ENCODE measurements at regions not wholly inside any gene's neighbourhood (a gene's known extent, or its start where the extent isn't known, plus 50 kb on each side); places are given as distances from the start of the nearest gene placed in this dataset.

DNA sequence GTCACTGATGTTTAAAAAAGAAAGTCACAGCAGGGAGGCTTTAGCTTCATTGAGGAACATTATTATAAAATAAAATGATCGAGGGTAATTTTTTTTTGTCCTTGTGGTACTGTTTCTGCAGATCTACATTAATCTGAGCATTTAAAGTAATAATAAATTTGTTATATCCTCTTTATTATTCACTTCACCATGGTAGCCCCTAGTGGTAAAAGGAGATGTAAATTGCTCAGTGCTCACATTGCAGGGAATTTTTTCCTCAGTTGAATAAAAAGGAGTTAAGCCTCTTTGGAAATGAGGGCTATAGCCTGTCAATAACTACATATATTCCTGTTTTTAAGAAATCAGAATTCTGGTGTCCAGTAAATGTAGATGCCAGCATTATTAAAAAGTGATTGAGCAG, 99.7 kb upstream of the VPREB1 start:
- DNase-seq: no peak

DNA sequence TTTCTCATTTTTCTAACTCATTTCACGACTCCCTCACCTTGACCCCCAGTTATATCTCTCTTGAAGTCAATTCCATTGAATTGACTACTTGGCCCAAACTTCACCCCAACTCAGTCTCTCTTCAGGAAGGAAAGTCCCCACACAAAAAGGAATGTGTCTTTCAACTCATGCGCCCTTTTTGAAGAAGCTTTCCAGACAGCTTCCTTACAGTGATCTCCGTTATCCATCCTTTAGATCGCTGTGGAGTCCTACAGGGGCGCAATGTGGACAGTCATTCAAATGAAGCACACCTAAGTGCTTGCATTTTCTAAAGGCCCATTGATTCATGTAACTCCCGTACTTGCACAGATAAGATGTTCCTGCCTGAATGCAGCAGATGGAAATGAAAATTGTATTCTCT, 101.1 kb upstream of the VPREB1 start:
- no peak for DNase-seq

DNA sequence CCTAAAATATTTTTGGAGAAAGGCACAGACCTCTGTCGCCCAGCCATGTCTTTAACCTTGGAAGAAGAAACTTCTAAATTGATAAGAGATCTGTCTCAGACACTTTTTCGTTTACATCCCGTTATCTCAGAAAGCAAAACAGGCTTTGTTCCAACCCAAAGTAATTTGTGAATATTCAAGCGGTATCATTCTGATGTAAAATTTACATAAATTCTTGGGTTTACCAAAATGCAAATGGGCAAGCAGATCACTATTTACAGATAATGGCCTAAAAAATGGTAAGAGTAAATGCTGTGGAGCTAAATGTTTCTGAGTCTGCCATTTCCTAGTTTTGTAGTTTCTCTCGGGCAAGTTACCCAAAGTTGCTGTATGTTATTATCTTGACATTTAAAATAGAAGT, 101.9 kb upstream of the VPREB1 start:
- no peak for DNase-seq

DNA sequence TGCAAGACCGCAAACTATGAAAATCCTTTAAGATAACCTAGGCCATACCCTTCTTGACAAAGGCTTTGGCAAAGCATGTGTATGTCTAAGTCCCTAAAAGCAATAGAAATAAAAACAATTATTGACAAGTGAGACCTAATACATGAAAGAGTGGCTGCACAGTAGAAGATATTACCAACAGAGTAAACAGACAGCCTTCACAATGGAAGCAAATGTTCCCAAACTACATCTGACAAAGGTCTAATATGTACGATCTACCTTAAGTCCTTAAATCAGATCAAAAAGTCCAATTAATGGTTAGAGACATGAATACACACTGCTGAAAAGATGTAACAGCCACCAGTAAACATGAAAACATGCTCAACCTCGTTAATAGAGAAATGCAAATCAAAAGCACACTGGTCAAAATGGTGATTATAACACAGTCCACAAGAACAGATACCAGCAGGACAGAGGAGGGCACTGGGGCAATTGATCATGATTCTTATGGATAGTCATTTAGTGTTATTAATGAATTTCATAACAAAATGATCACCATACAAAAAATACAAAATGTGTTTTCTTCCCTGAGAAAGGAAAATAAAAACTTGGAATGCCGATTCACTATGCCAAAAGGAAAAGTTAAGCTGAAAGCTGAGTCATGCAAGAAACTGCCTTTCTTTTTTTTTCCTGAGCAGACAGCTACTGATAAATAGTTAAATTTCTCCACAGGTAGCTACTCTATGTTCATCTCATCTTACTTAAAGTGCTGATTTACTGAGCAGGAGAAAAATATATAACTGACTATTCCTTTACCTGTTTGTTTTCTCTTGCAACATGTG, 102.6 kb upstream of the VPREB1 start:
- DNase-seq: no peak

DNA sequence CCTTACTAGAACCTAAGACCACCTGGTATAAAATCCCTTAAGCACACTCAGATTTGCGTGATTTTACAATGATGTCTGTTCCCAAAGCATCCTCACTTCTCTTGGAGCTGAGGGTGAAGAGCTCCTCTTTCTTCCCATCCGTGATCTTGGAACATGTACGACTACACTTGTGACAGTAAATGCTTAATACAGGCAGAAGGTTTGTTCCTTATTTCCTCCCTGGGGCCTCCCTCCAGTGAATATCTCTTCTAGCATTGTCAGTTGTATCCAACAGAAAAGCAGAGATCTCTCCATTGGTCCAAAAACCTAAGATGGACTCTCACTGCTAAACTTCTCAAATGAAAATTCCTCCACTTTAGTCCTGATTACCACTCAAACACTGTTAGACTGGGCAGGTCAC, 103.6 kb upstream of the VPREB1 start:
- no peak for DNase-seq

DNA sequence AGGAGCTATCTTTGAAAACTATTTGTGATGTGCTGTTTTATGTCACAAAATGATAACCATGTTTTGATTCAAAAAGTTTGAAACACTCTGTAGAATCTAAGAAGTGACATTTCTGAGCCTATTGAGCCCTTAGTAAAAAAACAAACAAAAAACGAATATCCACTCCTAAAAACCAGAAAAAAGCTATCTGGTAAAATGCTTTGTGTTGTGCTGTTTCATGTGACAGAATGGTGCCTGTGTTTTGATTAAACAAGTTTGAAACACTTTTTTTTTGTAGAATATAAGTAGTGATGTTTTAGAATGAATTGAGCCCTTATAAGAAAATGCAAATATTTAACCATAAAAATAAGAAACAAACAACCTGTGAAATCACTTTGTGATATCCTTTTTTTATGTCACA, 105.2 kb upstream of the VPREB1 start:
- DNase-seq: no peak

DNA sequence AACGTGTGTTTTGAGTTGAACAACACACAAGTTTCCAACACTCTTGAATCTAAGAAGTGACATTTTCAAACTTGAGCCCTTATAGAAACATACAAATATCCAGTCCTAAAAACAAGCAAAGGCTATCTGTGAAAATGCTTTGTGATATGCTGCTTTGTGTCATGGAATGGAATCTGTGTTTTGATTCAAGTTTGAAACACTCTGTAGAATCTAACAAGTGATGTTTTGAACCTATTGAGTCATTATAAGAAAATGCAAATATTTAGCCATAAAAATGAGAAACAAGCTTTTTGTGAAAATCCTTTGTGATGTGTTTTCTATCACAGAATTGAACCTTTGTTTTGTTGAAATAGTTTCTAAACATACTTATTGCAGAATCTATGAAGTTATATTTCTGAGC, 105.7 kb upstream of the VPREB1 start:
- no peak for DNase-seq

DNA sequence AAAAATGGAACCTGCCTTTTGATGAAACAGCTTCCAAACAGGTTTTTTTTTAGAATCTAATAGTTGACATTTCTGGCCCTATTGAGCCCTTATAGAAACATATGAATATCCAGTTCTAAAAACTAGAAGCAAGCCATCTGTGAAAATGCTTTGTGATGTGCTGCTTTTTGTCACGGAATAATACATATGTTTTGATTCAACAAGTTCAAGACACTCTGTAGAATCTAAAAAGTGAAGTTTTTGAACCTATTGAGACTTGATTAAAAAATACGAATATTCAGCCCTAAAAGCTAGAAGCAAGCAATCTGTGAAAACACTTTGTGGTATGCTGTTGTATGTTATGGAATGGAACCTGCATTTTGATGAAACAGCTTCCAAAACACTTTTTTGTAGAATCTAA, 106.7 kb upstream of the VPREB1 start:
- no peak for DNase-seq

DNA sequence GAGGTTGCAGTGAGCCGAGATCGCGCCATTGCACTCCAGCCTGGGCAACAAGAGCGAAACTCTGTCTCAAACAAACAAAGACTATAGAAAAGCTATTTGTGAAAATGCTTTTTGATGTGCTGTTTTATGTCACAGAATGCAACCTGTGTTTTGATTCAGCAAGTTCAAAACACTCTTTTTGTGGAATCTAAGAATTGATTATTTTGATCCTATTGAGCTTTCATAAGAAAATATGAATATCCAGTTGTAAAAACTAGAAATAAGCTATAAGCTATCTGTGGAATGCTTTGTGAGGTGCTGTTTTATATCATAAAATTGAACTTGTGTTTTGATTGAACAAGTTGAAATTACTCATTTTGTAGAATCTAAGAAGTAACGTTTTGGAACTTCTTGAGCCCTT, 110.7 kb upstream of the VPREB1 start:
- DNase-seq: no peak

DNA sequence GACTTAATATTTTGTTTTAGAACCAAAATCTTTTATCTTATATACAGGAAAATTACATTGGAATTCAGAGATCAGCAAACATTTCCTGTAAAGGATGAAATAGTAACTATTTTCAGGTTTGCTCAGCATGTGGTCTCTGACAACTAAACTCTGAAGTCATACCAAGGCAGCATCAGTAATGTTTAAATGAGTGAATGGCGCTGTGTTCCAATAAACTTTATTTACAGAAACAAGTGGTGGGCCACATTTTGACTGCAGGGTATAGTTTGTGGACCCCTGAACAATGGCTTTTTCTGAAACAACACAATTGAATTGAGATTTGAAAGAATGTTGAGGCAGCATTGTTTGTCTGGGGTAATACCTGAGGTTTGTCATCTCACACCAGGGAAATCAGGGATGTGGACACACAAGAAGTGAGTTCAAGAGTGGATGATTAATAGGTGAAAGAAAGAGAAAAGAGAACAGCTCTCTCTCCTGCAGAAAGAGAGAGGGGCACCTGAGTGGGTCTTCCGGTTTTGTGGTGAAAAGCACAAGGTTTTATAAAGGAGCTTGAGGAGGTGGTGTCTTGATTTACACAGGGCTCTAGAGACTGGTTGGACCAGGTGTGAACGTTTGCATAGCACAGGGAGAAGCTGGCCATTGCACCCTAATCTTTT, 113.5 kb upstream of the VPREB1 start:
- no peak for DNase-seq

DNA sequence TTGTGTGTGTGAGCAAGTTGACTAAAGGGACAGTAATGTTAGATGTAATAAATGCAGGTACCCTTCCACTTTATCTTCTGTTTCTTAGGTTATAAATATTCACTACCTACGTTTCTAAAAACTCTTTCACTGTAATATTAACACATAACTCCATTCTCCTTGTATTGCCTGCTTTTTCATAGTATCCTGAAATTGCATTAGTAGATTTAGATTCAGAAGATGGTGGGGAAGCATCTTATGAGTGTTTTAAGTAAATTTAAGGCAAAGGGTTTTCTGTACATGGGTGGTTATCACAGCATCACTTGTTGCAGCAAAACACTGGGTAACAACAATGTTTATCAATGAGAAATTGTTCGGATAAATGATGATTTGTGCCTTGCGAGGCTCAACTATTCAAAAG, 115.2 kb upstream of the VPREB1 start:
- DNase-seq: no peak

DNA sequence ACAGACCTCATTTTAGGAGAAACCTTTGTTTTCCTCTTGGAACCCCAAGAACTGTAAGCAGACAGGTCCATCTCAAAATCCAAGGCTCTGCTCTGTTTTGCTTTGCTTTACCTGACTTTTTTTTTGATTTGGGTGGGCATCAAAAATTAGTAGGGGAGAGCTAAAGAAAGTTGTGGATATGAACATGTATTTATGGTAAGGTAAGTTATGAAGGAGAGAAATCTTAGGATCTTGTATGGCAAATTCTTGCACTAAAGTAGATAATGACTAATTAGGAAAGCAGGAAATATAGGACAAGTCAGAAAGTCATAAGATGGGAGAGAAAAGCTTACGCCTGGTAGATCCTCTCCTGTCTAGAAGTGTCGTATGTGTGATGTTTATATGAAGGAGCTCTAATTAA, 116.1 kb upstream of the VPREB1 start:
- DNase-seq: no peak

DNA sequence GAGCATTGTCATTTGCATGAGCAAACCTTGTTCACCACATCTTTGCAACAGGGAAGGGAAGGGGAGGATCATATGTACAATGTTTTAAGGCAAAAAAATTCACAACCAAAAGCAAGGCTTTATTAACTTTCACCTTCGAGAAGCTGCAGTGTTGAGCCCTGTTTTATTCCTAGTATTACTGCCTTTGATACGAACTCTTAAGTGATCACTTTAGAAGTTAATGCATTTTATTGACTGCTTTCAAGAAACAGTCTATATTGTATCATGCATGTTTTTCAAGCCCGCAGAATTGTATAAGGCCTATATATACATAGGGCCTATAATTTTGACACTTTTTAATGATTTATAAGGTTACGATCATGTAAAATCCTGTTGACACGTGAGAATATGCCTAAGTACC, 117.5 kb upstream of the VPREB1 start:
- no peak for DNase-seq

DNA sequence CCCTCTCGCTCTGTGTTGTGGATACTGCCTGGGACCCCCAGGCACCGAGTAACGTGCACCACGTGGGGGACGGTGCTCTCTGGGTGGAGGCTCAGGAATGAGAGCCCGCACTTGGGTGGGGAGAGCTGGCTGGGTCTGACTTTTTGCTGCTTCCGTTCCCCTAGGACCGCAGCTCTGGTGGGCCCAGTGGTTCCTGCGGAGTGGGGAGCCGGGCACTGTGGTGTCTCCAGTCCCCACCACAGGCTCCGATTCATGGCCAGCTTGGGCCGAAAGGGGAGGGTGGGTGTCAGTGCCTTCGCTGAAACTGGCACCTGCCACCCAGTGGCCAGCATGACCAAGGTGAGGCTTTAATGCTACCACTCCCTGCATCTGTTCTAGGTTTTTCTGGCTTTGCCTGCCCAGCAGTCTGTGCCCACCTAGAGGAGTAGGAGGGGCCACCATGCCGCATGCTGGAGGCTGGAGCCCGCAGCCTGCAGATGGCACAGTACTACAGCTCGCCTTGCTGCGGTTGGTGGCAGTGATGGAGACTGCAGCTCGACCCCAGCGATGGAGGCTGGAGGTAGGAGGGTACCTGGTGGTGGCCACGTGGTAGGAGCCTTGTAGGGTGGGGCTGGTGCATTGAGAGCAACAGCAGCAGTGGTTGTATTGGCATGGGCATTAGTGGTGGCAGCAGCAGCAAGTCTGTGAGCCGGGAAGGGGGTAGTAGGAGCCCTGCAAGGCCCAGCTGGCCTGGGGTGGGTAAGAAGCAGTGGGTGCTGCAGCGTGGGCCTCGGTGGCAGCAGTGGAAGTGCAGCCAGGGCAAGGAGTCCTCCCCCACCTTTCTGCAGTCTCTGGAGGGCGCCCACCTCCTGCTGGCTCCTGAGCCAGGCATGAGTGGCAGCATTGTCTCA, 118.8 kb upstream of the VPREB1 start:
- no peak for DNase-seq

DNA sequence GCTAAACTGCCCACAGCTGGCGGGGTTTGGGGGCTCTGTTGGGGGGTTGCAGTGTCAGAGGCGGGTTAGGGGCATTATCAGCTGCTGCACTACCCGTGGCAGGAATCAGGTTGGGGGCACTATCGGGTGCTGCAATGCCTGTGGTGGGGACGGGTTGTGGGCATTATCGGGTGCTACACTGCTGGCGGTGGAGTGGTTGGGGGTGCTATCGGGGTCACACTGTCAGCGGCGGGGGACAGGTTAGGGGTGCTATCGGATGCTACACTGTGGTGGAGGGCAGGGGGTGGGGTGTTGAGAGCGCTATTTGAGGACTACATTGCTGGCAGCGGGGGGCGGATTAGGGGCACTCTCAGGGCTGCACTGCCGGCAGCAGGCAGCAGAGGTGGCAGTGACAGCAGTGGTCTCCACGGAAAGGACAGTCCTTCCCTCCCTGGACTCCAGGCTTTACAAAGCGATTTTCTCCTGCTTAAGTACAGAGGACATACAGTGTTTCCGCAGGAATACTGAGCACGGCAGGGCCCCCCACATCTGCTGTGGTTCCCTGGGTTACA, 119.5 kb upstream of the VPREB1 start:
- DNase-seq: no peak

DNA sequence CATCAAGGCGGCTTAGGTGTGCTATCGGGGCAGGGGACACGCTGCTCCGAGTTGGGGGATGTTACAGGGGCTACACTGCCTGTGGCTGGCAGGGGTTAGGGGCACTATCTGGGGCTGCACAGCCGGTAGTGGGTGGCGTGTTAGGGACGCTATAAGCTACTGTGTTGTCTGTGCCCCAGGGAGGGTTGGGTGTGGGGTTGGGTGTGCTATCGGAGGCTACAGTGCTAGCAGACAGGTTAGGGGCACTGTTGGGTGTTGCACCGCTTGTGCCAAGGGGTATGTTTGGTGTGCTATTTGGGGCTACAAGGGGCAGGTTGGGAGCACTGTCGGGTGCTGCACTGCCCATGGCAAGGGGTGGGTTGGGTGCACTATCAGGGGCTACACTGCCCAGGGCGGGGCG, 120.2 kb upstream of the VPREB1 start:
- no peak for DNase-seq

DNA sequence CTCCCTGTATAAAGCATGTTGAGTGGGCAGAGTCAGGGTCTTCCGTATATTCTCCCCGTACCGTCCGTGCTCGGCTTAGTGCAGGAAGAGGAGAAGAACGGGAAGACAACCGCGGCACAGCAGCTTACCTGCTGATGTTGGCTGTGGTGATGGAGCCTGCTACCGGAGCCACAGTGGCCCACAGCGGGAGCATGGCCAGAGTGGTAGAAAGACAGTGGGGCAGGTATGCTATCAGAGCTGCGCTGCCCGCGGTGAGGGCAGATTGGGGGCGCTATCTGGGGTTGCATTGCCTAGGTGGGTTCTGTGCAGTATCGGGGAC, 120.7 kb upstream of the VPREB1 start:
- DNase-seq: no peak

DNA sequence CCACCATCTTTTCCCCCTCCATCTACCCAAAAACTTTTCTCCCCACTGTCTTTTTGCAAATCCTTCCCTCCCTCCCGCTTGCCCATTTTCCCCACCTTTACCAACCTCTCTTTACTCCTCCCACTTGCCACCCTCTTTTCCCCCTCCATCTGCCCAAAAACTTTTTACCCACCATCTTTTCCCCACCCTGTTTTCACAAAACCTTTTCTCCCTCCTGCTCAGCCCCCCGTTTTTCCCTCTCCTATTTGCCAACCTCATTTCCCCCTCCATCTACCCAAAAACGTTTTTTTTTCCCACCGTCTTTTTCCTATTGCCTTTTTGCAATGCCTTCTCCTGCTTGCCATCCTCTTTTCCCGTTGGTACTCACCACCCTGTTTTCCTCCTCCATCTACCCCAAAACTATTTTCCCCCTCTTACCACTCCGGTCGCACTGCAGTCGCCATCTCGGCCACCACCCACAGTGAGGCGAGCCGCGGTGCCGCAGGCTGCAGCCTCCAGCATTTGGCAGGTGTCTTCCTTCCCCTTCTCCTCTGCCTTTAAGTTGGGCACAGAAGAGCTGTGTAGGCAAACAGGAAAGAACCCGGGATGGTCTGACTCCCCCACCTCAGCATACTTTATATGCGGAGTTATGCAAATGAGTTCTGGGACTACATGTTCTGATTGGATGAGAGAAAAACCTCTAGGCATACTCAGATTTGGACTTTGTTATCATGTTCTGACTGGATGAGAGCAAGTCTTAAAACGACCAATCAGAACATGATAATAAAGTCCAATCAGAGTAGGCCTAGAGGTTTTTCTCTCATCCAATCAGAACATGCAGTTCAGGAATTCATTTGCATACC, 121.2 kb upstream of the VPREB1 start:
- DNase-seq: no peak

DNA sequence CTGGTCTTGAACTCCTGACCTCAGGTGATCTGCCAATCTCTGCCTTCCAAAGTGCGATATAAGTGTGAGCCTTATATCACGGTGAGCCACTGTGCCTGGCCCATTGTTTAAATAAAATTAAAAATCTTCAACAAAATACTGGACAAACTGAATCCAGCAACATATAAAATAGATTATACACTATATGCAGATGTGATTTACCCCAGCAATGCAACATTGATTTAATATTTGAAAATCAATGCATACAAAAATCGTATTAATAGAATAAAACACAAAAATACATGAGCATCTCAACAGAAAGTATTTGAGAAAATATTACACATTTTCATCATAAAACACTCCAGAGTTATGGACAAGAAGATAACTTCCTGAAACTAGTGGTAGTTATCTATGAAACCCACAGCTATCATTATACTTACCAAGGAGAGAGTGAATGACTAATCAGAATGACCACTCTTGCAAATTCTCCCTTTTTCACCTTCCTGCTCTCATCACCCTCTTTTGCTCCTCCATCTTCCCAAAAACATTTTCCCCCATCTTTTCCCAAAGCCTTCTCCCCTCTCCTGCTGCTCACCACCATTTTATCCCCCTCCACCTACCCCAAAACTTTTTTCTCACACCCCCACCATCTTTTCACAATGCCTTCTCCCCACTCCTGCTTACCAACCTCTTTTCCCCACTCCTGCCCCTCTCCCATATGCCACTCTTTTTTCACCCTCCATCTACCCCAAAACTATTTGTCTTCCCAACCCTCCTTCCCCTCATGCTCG, 122.1 kb upstream of the VPREB1 start:
- DNase-seq: no peak

DNA sequence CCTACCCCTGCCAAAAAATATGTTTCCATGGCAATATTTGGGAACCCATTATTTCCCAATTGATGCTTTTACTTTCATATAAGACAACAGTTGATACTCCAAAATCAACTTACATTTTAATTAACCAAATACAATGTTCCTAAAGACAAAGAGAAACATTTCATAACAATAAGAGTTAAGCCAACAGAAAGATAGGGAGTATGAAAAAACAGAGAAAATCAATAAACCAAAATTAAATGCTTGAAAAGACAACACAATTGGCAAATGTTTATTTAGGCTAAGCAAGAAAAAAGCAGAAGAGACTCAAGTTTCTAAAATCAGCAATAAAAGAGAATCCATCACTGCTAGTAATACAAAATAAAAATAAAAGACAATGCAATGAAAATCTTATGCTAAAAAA, 123.1 kb upstream of the VPREB1 start:
- DNase-seq: no peak

DNA sequence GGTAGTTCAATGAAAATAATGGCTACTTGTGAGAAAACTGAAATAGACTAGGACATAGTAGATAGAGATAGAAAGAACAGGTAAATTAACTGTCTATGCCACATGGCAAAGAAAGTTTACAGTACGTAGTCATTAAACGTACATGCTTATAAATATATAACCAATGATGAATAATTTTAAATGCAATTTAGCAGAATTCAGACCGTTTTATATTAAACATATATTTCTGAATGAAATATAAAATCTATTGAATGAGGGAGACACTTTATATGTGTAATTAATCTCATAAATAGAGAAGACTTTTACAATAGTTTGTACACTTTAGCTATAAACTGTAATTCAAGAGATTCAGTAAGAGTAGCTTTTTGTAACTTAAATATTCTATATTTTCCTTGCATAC, 124.4 kb upstream of the VPREB1 start:
- DNase-seq: no peak

DNA sequence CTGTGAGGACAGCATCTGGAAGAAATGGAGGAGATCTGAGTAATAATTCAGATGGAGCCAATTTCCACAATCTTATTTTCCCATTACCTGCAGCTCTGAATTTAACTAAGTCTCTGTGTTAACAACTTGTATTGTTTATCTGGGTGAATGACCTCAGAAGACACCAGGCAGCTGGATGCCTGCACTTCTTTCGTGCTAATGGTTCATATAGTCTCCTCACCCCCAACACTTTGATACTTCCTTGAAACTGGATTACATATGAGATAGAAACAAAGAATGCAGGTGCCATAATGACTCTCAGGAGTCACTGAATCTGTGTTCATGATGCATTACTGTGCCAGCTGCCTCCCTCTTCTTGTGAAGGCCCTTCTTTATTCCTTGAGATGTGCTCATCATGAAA, 125.6 kb upstream of the VPREB1 start:
- no peak for DNase-seq

Data from activated CD4-positive, CD25-positive, alpha-beta regulatory T cell treated with anti-CD3 and anti-CD28 coated beads, Interleukin-2, amount 50 U/mL, for 72 hours (primary cell).